ENCODE measurements at regions not wholly inside any gene's neighbourhood (a gene's known extent, or its start where the extent isn't known, plus 50 kb on each side); places are given as distances from the start of the nearest gene placed in this dataset.
A peak's percentile ranks its signal among the peaks of the same experiment; 100 is the strongest.
"Not testable (repeated sequence)": the region's sequence is repeated elsewhere in the genome, so short reads cannot be mapped to it uniquely, and the experiment has no call there.

DNA sequence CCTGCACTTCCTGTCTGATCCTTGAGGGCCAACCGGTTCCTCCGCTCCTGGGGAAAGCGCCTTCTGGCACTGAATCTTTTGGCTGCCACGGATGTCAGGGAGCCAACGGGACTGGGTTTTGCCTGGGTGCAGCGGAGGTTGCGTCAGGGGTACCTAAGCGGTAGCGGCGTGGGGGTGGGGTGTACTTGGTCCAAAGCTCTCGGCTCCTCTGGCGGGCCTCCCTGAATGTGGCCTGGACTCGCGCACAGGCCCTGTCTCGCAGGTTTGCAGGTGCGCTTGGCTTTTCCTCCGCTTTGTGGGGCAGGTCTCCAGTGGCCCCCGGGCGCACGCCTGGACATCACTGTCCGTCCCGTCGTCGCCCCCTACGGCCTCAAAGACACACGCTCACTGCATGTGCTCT is 1410.1 kb upstream of the PCDH10 start:
- DNase-seq = not testable (repeated sequence)

DNA sequence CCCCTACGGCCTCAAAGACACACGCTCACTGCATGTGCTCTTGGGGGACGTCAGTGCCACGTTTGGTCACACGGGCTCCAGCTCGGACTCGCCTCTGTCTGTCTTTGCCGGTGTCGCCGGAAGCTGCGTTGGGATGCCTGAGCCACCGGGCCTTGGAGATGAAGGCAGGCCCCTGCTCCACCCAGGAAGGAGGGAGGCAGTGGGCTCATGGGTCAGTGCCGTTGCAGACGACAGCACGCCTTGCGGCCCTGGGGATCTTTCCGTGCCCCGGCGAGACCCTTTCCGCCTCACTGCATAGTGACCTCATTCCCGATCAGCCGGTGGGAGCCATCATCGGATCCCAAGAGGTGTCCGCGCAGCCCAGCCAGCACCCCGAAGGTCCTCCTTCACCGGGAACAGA is 1407.3 kb upstream of the PCDH10 start:
- DNase-seq = not testable (repeated sequence)

DNA sequence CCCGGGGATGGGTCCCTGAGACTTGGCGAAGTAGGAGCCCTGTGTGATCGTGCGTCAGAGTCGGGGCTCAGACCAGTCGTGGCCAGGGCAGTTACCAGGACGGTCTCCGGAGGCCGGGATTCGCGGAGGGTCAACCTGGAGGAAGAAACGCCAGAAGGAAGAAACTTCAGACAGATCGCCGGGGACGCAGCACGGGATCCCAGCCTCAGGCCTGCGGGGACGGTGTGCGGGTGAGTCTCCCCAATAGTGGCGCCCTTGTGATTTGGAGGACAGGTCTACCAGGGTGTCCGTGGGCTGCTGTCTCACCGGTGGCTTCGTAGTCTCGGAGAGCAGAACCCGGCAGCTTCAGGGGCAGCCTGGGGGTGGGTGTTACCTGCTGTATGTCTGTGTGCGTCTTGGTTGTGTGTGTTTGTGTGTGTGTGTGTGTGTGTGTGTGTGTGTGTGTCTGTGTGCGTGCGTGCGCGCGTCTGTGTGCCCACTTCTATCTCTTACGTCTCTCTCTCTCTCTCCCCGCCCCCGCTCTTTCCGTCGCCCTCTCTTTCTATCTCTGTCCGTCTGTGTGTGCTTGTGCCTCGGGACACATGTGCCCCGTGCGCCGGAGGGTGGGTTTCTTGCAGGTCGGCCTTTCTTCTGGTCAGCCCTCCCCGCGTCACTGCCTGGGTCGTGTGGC is 1406.4 kb upstream of the PCDH10 start:
- DNase-seq = not testable (repeated sequence)

DNA sequence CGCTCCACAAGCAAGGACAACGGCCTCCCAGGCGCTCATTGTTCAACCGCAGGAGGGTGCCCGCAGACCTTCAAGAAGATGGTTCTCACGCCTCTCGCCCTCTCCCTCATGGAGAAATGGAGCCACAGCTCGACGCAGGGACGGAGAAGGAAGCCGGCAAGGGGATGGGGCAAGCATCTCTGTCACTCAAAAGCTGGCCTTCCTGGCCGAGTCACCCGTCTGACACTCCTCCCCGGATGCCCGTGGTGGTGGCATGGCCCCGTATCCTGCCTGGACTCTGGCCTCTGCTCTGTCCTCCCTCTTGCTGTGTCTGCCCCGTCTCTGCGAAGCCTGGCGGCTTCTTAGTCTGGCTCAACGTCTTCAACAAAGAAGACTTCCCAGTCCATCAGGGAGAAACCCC is 1405.7 kb upstream of the PCDH10 start:
- not testable (repeated sequence) for DNase-seq

DNA sequence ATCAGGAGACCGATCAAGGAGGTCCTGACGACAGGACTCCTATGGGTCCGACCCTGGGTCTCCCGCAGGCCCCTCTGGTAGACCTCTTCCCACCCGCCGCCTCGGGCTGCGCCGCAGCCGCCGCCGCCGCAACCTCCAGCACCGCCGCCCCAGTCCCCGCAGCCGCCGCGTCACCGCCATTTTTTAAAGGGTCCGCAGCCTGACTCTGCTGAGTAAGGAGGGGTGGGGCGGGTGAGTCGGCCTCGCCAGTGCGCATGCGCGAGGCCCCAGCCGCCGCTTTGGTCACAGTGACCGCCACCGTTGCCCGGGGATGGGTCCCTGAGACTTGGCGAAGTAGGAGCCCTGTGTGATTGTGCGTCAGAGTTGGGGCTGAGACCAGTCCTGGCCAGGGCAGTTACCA is 1401.9 kb upstream of the PCDH10 start:
- DNase-seq = not testable (repeated sequence)

DNA sequence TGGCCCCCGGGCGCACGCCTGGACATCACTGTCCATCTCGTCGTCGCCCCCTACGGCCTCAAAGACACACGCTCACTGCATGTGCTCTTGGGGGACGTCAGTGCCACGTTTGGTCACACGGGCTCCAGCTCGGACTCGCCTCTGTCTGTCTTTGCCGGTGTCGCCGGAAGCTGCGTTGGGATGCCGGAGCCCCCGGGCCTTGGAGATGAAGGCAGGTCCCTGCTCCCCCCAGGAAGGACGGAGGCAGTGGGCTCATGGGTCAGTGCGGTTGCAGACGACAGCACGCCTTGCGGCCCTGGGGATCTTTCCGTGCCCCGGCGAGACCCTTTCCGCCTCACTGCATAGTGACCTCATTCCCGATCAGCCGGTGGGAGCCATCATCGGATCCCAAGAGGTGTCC is 1399.9 kb upstream of the PCDH10 start:
- DNase-seq = not testable (repeated sequence)

DNA sequence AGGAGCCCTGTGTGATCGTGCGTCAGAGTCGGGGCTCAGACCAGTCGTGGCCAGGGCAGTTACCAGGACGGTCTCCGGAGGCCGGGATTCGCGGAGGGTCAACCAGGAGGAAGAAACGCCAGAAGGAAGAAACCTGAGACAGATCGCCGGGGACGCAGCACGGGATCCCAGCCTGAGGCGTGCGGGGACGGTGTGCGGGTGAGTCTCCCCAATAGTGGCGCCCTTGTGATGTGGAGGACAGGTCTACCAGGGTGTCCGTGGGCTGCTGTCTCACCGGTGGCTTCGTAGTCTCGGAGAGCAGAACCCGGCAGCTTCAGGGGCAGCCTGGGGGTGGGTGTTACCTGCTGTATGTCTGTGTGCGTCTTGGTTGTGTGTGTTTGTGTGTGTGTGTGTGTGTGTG is 1399.1 kb upstream of the PCDH10 start:
- DNase-seq = not testable (repeated sequence)

DNA sequence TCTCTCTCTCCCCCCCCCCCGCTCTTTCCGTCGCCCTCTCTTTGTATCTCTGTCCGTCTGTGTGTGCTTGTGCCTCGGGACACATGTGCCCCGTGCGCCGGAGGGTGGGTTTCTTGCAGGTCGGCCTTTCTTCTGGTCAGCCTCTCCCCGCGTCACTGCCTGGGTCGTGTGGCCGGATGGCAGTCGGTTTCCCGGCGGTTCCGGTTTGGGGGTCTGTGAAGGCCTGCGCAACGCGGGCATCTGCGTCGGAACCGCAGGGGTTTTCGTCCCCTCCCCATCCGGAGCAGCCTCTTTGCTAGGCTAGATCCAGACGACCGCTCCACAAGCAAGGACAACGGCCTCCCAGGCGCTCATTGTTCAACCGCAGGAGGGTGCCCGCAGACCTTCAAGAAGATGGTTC is 1398.6 kb upstream of the PCDH10 start:
- peak in 1 of 2 donors; percentile 4 for DNase-seq

DNA sequence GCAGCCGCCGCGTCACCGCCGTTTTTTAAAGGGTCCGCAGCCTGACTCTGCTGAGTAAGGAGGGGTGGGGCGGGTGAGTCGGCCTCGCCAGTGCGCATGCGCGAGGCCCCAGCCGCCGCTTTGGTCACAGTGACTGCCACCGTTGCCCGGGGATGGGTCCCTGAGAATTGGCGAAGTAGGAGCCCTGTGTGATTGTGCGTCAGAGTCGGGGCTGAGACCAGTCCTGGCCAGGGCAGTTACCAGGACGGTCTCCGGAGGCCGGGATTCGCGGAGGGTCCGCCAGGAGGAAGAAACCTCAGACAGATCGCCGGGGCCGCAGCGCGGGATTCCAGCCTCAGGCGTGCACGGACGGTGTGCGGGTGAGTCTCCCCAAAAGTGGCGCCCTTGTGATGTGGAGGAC is 1386.9 kb upstream of the PCDH10 start:
- not testable (repeated sequence) for DNase-seq

DNA sequence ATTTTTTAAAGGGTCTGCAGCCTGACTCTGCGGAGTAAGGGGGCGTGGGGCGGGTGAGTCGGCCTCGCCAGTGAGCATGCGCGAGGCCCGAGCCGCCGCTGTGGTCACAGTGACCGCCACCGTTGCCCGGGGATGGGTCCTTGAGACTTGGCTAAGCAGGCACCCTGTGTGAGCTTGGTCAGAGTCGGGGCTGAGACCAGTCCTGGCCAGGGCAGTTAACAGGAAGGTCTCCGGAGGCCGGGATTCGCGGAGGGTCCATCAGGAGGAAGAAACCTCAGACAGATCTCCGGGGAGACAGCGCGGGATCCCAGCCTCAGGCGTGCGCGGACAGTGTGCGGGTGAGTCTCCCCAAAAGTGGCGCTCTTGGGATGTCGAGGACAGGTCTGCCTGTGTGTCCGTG is 1384.4 kb upstream of the PCDH10 start:
- DNase-seq = no peak

DNA sequence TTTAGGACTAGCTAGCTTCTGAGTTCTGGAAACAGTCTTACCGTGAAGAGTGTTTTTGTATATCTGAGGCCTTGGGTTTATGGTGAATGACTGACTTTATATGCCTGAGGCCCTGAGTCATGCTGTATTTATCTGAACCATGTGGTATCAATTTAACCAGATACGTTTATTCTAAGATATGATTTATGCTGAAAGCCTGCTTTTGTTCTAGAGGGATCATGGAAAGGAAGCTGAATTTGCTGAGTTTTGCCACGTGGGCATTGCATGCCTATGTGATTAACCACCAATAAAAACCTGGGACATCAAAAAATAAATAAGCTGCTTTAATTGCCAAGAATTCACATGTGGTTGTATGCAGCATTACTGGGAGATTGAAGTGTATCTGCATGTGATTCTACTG is 1374.7 kb upstream of the PCDH10 start:
- not testable (repeated sequence) for DNase-seq

DNA sequence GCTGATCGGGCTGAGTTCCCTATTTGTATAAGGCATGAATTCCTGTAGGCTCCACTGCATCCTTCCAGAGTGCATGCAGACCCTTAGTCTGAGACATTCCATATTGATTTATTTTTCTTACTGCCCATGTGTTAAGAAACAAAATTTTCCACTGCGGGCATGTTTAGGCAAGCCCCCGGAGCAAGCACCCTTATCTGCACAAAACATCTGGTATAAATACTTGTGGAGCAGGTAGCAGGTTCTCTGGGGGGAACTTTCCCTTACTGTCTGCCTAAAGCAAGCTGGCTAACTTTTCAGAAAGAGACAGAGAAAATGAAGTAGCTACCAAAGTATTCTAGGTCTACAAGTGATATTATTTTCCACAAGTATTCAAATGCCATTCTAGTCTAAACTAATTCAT is 1338.5 kb upstream of the PCDH10 start:
- DNase-seq = not testable (repeated sequence)

Data from stimulated activated CD4-positive, alpha-beta T cell treated with anti-CD3 and anti-CD28 coated beads, Interleukin-2, amount 100 ng/mL, for 24 hours (primary cell).